Lung (tissue), 11 donors: ENCODE measurements at regions not wholly inside any gene's neighbourhood (a gene's known extent, or its start where the extent isn't known, plus 50 kb on each side); places are given as distances from the start of the nearest gene placed in this dataset.

ENCODE experiments used
- ATAC-seq: fragments of 200-7000 bp; cut with Tn5 transposase; one replicate; pipeline ENCODE4 v1.9.1; 2020; ENCODE audit warnings: moderate number of reproducible peaks; ENCODE audit not compliant: insufficient read depth, low FRiP score
- DNase-seq, 3 donors: peaks; one replicate each; pipeline ENCODE4 v3.0.0-alpha.2; 2013 to 2017
- H3K27ac ChIP-seq, 2 donors: one replicate each; pipeline ENCODE4 v1.5.1; 2013; ENCODE audit warnings: mild to moderate bottlenecking in 2 of 2, moderate library complexity in 2 of 2, control low read depth in 1 of 2, inconsistent platforms in 1 of 2, low read depth in 1 of 2, low read length in 1 of 2
- H3K27me3 ChIP-seq, 3 donors: one replicate each; pipeline ENCODE4 v1.5.1; 2013; ENCODE audit warnings: low read length in 2 of 3; ENCODE audit not compliant: control insufficient read depth in 3 of 3, insufficient read depth in 3 of 3
- H3K36me3 ChIP-seq, 4 donors: one replicate each; pipeline ENCODE4 v1.5.1; 2013; ENCODE audit warnings: low read length in 4 of 4, mild to moderate bottlenecking in 1 of 4, moderate library complexity in 1 of 4; ENCODE audit not compliant: control insufficient read depth in 4 of 4, insufficient read depth in 4 of 4
- H3K4me1 ChIP-seq, 5 donors: one replicate each; pipeline ENCODE4 v1.5.1; 2013; ENCODE audit warnings: low read length in 5 of 5, mild to moderate bottlenecking in 2 of 5, moderate library complexity in 1 of 5; ENCODE audit not compliant: control insufficient read depth in 5 of 5, insufficient read depth in 5 of 5
- H3K4me3 ChIP-seq: one replicate; pipeline ENCODE4 v1.5.1; 2013; ENCODE audit warnings: mild to moderate bottlenecking, control low read depth, moderate library complexity
- H3K9ac ChIP-seq, 2 donors: one replicate each; pipeline ENCODE4 v1.5.1; 2013; ENCODE audit warnings: low read length in 2 of 2, control low read depth in 1 of 2; ENCODE audit not compliant: insufficient read depth in 1 of 2
- H3K9me3 ChIP-seq, 4 donors: one replicate each; pipeline ENCODE4 v1.5.1; 2013; ENCODE audit warnings: low read length in 3 of 4, mild to moderate bottlenecking in 1 of 4, moderate library complexity in 1 of 4; ENCODE audit not compliant: control insufficient read depth in 4 of 4, insufficient read depth in 3 of 4
- CTCF ChIP-seq: IDR thresholded peaks from 2 replicates; pipeline ENCODE4 v1.5.1; 2012; ENCODE audit warnings: mild to moderate bottlenecking; ENCODE audit errors: control extremely low read depth, extremely low read depth
- WGBS, 2 donors: extraction: QIAGEN DNeasy Blood & Tissue Kit; methylation state at CpG; one replicate each; pipeline ENCODE4 v1.1.7; 2013; 5-methylcytosine and 5-hydroxymethylcytosine counted together
- donor health status: control.
- donor health status: control.
- donor health status: Bipolar disorder and iron deficiency.
- donor health status: healthy.
- donor health status: DM: yes; HTN: yes; CAD: no.

GRCh38 chr5:56366986-56367385 lies 133.9 kb upstream of the ANKRD55 start:
- DNase-seq = no peak
- H3K27me3 ChIP-seq = no peaks in the 10 kb centered on the region
- ATAC-seq = no peak
- H3K9ac ChIP-seq = no peak overlapping the region
- no peak for TF ChIP-seq CTCF
- no peaks in the 10 kb centered on the region for H3K36me3 ChIP-seq
- no peaks in the 10 kb centered on the region for H3K9me3 ChIP-seq
- no peaks in the 10 kb centered on the region for H3K4me1 ChIP-seq
- H3K4me3 ChIP-seq = no peak overlapping the region
- WGBS, 2 donors = 90 to 91% methylated on average over 1 of the region's 1 CpG
- no peak overlapping the region for H3K27ac ChIP-seq

GRCh38 chr5:56361398-56361797 lies 128.3 kb upstream of the ANKRD55 start:
- Histone ChIP-seq H3K9me3 (no peaks in the 10 kb centered on the region), H3K27me3 (no peaks in the 10 kb centered on the region), H3K4me1 (peaks cover 0 to 31% (median 7%) of the 10 kb centered on the region in 5 donors), H3K4me3 (no peak overlapping the region), H3K36me3 (no peaks in the 10 kb centered on the region), H3K27ac (no peak overlapping the region), H3K9ac (no peak overlapping the region)
- ATAC-seq = no peak
- TF ChIP-seq CTCF = no peak
- DNase-seq = no peak
- WGBS, 2 donors = 86 to 93% methylated on average over 2 of the region's 2 CpGs

GRCh38 chr5:56360816-56361215 lies 127.7 kb upstream of the ANKRD55 start:
- H3K9me3 ChIP-seq = no peaks in the 10 kb centered on the region
- H3K36me3 ChIP-seq = no peaks in the 10 kb centered on the region
- no peak overlapping the region for H3K4me3 ChIP-seq
- DNase-seq = no peak
- no peak for ATAC-seq
- H3K27me3 ChIP-seq = no peaks in the 10 kb centered on the region
- WGBS, 2 donors = 51 to 66% methylated on average over 6 of the region's 6 CpGs
- H3K9ac ChIP-seq = no peak overlapping the region
- H3K4me1 ChIP-seq = peaks cover 0 to 35% (median 11%) of the 10 kb centered on the region in 5 donors
- TF ChIP-seq CTCF = no peak
- H3K27ac ChIP-seq = no peak overlapping the region
